Neural cell (in vitro differentiated cells): ENCODE measurements at regions not wholly inside any gene's neighbourhood (a gene's known extent, or its start where the extent isn't known, plus 50 kb on each side); places are given as distances from the start of the nearest gene placed in this dataset.

Experiments used
- CTCF ChIP-seq: fragments of 450-650 bp; IDR thresholded peaks from 2 replicates; pipeline ENCODE4 v1.5.1; 2014; ENCODE audit warnings: antibody characterized with exemption, mild to moderate bottlenecking, moderate library complexity; ENCODE audit not compliant: poor library complexity, severe bottlenecking
- EP300 ChIP-seq: fragments of 450-650 bp; conservative IDR thresholded peaks from 2 replicates; pipeline ENCODE4 v1.6.1; 2014; ENCODE audit warnings: antibody characterized with exemption, mild to moderate bottlenecking, moderate library complexity; ENCODE audit not compliant: poor library complexity, severe bottlenecking
- EZH2 ChIP-seq: fragments of 200-600, 300-800 bp; shearing (Covaris generic), sonication (generic); IDR thresholded peaks from 2 replicates; pipeline ENCODE4 v1.6.1; 2014; ENCODE audit warnings: antibody characterized with exemption, low read length, borderline replicate concordance, mild to moderate bottlenecking; ENCODE audit not compliant: insufficient read depth, poor library complexity, severe bottlenecking
- POLR2AphosphoS5 ChIP-seq: IDR thresholded peaks from 2 replicates; pipeline ENCODE4 v1.6.1; 2012
- RAD21 ChIP-seq: fragments of 450-650 bp; conservative IDR thresholded peaks from 2 replicates; pipeline ENCODE4 v1.6.1; 2014; ENCODE audit warnings: antibody characterized with exemption, mild to moderate bottlenecking, moderate library complexity
- REST ChIP-seq: IDR thresholded peaks from 2 replicates; pipeline ENCODE4 v1.6.1; 2012; ENCODE audit warnings: borderline replicate concordance
- SMC3 ChIP-seq: fragments of 450-650 bp; conservative IDR thresholded peaks from 2 replicates; pipeline ENCODE4 v1.6.1; 2014; ENCODE audit warnings: antibody characterized with exemption, mild to moderate bottlenecking, moderate library complexity; ENCODE audit not compliant: poor library complexity
- TAF1 ChIP-seq: IDR thresholded peaks from 2 replicates; pipeline ENCODE4 v1.6.1; 2012; ENCODE audit warnings: low read depth

- TF ChIP-seq CTCF (no peak), EZH2 (no peak), EP300 (no peak), REST (no peak), SMC3 (no peak), RAD21 (no peak), POLR2AphosphoS5 (no peak), TAF1 (no peak)
These were observed 790.8 kb downstream of the PCDH18 start for GRCh38 chr4:136741468-136741867.
